ENCODE measurements at regions not wholly inside any gene's neighbourhood (a gene's known extent, or its start where the extent isn't known, plus 50 kb on each side); places are given as distances from the start of the nearest gene placed in this dataset.
"Not testable (repeated sequence)": the region's sequence is repeated elsewhere in the genome, so short reads cannot be mapped to it uniquely, and the experiment has no call there.

GRCh38 chr16:86347090-86347489, 163.2 kb upstream of the FOXF1 start:
- DNase-seq (ENCODE audit: low read depth): no peak

- no peak for DNase-seq (ENCODE audit: low read depth)
Observed at GRCh38 chr16:86347916-86348555, 162.3 kb upstream of the FOXF1 start.

GRCh38 chr16:86349338-86349900, 160.9 kb upstream of the FOXF1 start:
- DNase-seq (ENCODE audit: low read depth): no peak

- no peak for DNase-seq (ENCODE audit: low read depth)
Observed at GRCh38 chr16:86350289-86350688, 160.0 kb upstream of the FOXF1 start.

GRCh38 chr16:86351041-86351784, 159.1 kb upstream of the FOXF1 start:
- DNase-seq (ENCODE audit: low read depth): no peak

- DNase-seq (ENCODE audit: low read depth): not testable (repeated sequence)
Observed at GRCh38 chr16:86351785-86352139, 158.6 kb upstream of the FOXF1 start.

- DNase-seq (ENCODE audit: low read depth): no peak
Observed at GRCh38 chr16:86353148-86353547, 157.2 kb upstream of the FOXF1 start.

- DNase-seq (ENCODE audit: low read depth): no peak
Observed at GRCh38 chr16:86353948-86354347, 156.4 kb upstream of the FOXF1 start.

GRCh38 chr16:86354641-86355513, 155.4 kb upstream of the FOXF1 start:
- DNase-seq (ENCODE audit: low read depth): no peak

GRCh38 chr16:86355531-86355930, 154.8 kb upstream of the FOXF1 start:
- DNase-seq (ENCODE audit: low read depth): no peak

- DNase-seq (ENCODE audit: low read depth): no peak
Observed at GRCh38 chr16:86355951-86356350, 154.4 kb upstream of the FOXF1 start.

- no peak for DNase-seq (ENCODE audit: low read depth)
Observed at GRCh38 chr16:86356804-86357203, 153.5 kb upstream of the FOXF1 start.

GRCh38 chr16:86357303-86357702, 153.0 kb upstream of the FOXF1 start:
- DNase-seq (ENCODE audit: low read depth): no peak

- no peak for DNase-seq (ENCODE audit: low read depth)
Observed at GRCh38 chr16:86357950-86358349, 152.4 kb upstream of the FOXF1 start.

GRCh38 chr16:86359571-86359970, 150.8 kb upstream of the FOXF1 start:
- DNase-seq (ENCODE audit: low read depth): no peak

GRCh38 chr16:86362155-86362849, 148.0 kb upstream of the FOXF1 start:
- no peak for DNase-seq (ENCODE audit: low read depth)

GRCh38 chr16:86363057-86363490, 147.3 kb upstream of the FOXF1 start:
- no peak for DNase-seq (ENCODE audit: low read depth)

- no peak for DNase-seq (ENCODE audit: low read depth)
Observed at GRCh38 chr16:86363836-86364618, 146.3 kb upstream of the FOXF1 start.

GRCh38 chr16:86364653-86365380, 145.5 kb upstream of the FOXF1 start:
- no peak for DNase-seq (ENCODE audit: low read depth)

- DNase-seq (ENCODE audit: low read depth): no peak
Observed at GRCh38 chr16:86365513-86366273, 144.6 kb upstream of the FOXF1 start.
